AG10803 (cell line): ENCODE measurements at regions not wholly inside any gene's neighbourhood (a gene's known extent, or its start where the extent isn't known, plus 50 kb on each side); places are given as distances from the start of the nearest gene placed in this dataset.

Source experiments
- DNase-seq: peaks from one replicate; pipeline ENCODE4 v3.0.0; 2010; ENCODE audit warnings: low read depth
- H3K4me3 ChIP-seq: 2 replicates; pipeline ENCODE4 v1.5.1; 2011; ENCODE audit warnings: mild to moderate bottlenecking, low read length, control low read depth
- CTCF ChIP-seq: conservative IDR thresholded peaks from 2 replicates; pipeline ENCODE4 v1.5.1; 2011; ENCODE audit warnings: mild to moderate bottlenecking, low read length, control low read depth, inconsistent platforms

GRCh38 chr13:102993348-102993747, 72.9 kb downstream of the SLC10A2 start:
- no peak for TF ChIP-seq CTCF
- DNase-seq: no peak
- H3K4me3 ChIP-seq: no peak overlapping the region

- no peak for DNase-seq
- TF ChIP-seq CTCF: no peak
Measured at GRCh38 chr13:102984210-102984609, 82.0 kb downstream of the SLC10A2 start.

GRCh38 chr13:102983496-102983895, 82.7 kb downstream of the SLC10A2 start:
- TF ChIP-seq CTCF: no peak
- DNase-seq: peak; percentile 12
- no peak overlapping the region for H3K4me3 ChIP-seq

More at GRCh38 chr13:102984210-102984609, 82.0 kb downstream of the SLC10A2 start:
- no peak overlapping the region for H3K4me3 ChIP-seq

GRCh38 chr13:102980331-102980982, 85.8 kb downstream of the SLC10A2 start:
- TF ChIP-seq CTCF: no peak
- no peak for DNase-seq
- no peak overlapping the region for H3K4me3 ChIP-seq

- no peak for TF ChIP-seq CTCF
- H3K4me3 ChIP-seq: peak overlapping the region; percentile 15
- no peak for DNase-seq
Measured at GRCh38 chr13:102978168-102978567, 88.0 kb downstream of the SLC10A2 start.

- H3K4me3 ChIP-seq: no peak overlapping the region
- no peak for DNase-seq
- no peak for TF ChIP-seq CTCF
Measured at GRCh38 chr13:102977471-102977870, 88.7 kb downstream of the SLC10A2 start.

GRCh38 chr13:102974317-102975087, 91.7 kb downstream of the SLC10A2 start:
- no peak for TF ChIP-seq CTCF
- DNase-seq: no peak

More at GRCh38 chr13:102974317-102975087, 91.7 kb downstream of the SLC10A2 start:
- H3K4me3 ChIP-seq: no peak overlapping the region
